SK-N-SH (cell line): ENCODE measurements at regions not wholly inside any gene's neighbourhood (a gene's known extent, or its start where the extent isn't known, plus 50 kb on each side); places are given as distances from the start of the nearest gene placed in this dataset.
"Not testable (repeated sequence)": the region's sequence is repeated elsewhere in the genome, so short reads cannot be mapped to it uniquely, and the experiment has no call there.

Experiments
- CTCF ChIA-PET: fragments of 300-600, 350-600 bp; formaldehyde crosslinking; extraction: SDS; loops from one replicate; lab custom pipeline; 2021; lab: Yijun Ruan, JAX
- POLR2A ChIA-PET: fragments of 350-600 bp; sonication (Branson Sonifier 250); formaldehyde crosslinking; extraction: SDS; loops from one replicate; lab custom pipeline; 2020; ENCODE audit warnings: antibody characterized with exemption, inconsistent platforms; lab: Yijun Ruan, JAX
- DNase-seq: peaks from one replicate; pipeline ENCODE4 v3.0.0; 2012
- H2AFZ ChIP-seq: fragments of 200-600 bp; sonication (generic); 2 replicates; pipeline ENCODE4 v1.8.1; 2016; ENCODE audit warnings: antibody characterized with exemption, mild to moderate bottlenecking, low read depth
- H3F3A ChIP-seq: fragments of 200-600 bp; sonication (generic); replicated peaks from 2 replicates; pipeline ENCODE3; 2016; ENCODE audit warnings: antibody characterized with exemption, mild to moderate bottlenecking; ENCODE audit not compliant: insufficient read depth
- H3K27ac ChIP-seq, 2 experiments: fragments of 200-500 bp in 1 of 2; fragments of 200-600 bp in 1 of 2; sonication (Bioruptor generic) in 1 of 2; sonication (generic), shearing (Covaris generic) in 1 of 2; 2 replicates each; pipeline versions ENCODE4 v1.5.1 to v1.6.1; 2014 to 2016; ENCODE audit warnings: low read depth in 2 of 2, inconsistent platforms in 1 of 2, low read length in 1 of 2, mild to moderate bottlenecking in 1 of 2, mixed read lengths in 1 of 2
- H3K27me3 ChIP-seq: fragments of 200-600 bp; sonication (generic), shearing (Covaris generic); 2 replicates; pipeline ENCODE4 v1.6.1; 2016; ENCODE audit warnings: mixed run types; ENCODE audit not compliant: insufficient read depth
- H3K36me3 ChIP-seq, 2 experiments: fragments of 200-500 bp in 1 of 2; fragments of 200-600 bp in 1 of 2; sonication (Bioruptor generic) in 1 of 2; sonication (generic) in 1 of 2; replicated peaks in 1 of 2; 2 replicates each; pipeline versions ENCODE3 to v1.5.1; 2014 to 2016; ENCODE audit warnings: low read length in 1 of 2, mild to moderate bottlenecking in 1 of 2; ENCODE audit not compliant: insufficient read depth in 2 of 2, control insufficient read depth in 1 of 2
- H3K4me1 ChIP-seq, 2 experiments: fragments of 200-500 bp in 1 of 2; fragments of 200-600 bp in 1 of 2; sonication (Bioruptor generic) in 1 of 2; sonication (generic), shearing (Covaris generic) in 1 of 2; 2 replicates each; pipeline versions ENCODE4 v1.5.1 to v1.6.1; 2014 to 2016; ENCODE audit warnings: low read depth in 1 of 2, low read length in 1 of 2, mixed run types in 1 of 2; ENCODE audit not compliant: insufficient read depth in 2 of 2, control insufficient read depth in 1 of 2
- H3K4me2 ChIP-seq: fragments of 200-600 bp; sonication (generic), shearing (Covaris generic); 2 replicates; pipeline ENCODE4 v1.6.1; 2017; ENCODE audit warnings: mixed run types
- H3K4me3 ChIP-seq, 2 experiments: fragments of 200-500 bp in 1 of 2; fragments of 200-600 bp in 1 of 2; sonication (Bioruptor generic) in 1 of 2; sonication (generic), shearing (Covaris generic) in 1 of 2; 2 replicates each; pipeline versions ENCODE4 v1.5.1 to v1.8.1; 2014 to 2016; ENCODE audit warnings: low read depth in 2 of 2, inconsistent platforms in 1 of 2, low read length in 1 of 2, mild to moderate bottlenecking in 1 of 2, mixed read lengths in 1 of 2, moderate library complexity in 1 of 2
- H3K79me2 ChIP-seq: fragments of 200-600 bp; sonication (generic); 2 replicates; pipeline ENCODE4 v1.8.1; 2017; ENCODE audit warnings: mild to moderate bottlenecking; ENCODE audit not compliant: insufficient read depth
- H3K9ac ChIP-seq: fragments of 200-600 bp; sonication (generic); 2 replicates; pipeline ENCODE4 v1.6.1; 2017; ENCODE audit warnings: mixed run types
- H3K9me2 ChIP-seq: fragments of 200-600 bp; sonication (generic); 2 replicates; pipeline ENCODE4 v1.6.1; 2017; ENCODE audit warnings: mixed run types
- H3K9me3 ChIP-seq: fragments of 200-600 bp; sonication (generic); 2 replicates; pipeline ENCODE4 v1.6.1; 2017; ENCODE audit warnings: mixed run types, mild to moderate bottlenecking, moderate library complexity
- H4K20me1 ChIP-seq: fragments of 200-600 bp; sonication (generic); 2 replicates; pipeline ENCODE4 v1.6.1; 2017; ENCODE audit warnings: mild to moderate bottlenecking, mixed run types; ENCODE audit not compliant: insufficient read depth
- CHD2 ChIP-seq: fragments of 150-350 bp; IDR thresholded peaks from 2 replicates; pipeline ENCODE4 v1.6.1; 2018; ENCODE audit warnings: low read length; ENCODE audit not compliant: partially characterized antibody
- FOSL2 ChIP-seq: IDR thresholded peaks from 2 replicates; pipeline ENCODE4 v1.4.0; 2012; ENCODE audit warnings: low read depth, mild to moderate bottlenecking, moderate library complexity, borderline replicate concordance
- FOXJ3 ChIP-seq: sonication (generic); formaldehyde crosslinking; IDR thresholded peaks from 2 replicates; pipeline ENCODE4 v1.5.1; 2020; ENCODE audit warnings: mild to moderate bottlenecking, missing genetic modification reagents
- GATA2 ChIP-seq: sonication (generic); formaldehyde crosslinking; IDR thresholded peaks from 2 replicates; pipeline ENCODE4 v1.5.0; 2020; ENCODE audit warnings: mild to moderate bottlenecking, missing genetic modification reagents
- IRF3 ChIP-seq: fragments of 150-350 bp; IDR thresholded peaks from 2 replicates; pipeline ENCODE4 v1.6.1; 2016; ENCODE audit warnings: mild to moderate bottlenecking, low read depth, low read length
- JUND ChIP-seq: IDR thresholded peaks from 2 replicates; pipeline ENCODE4 v1.4.0; 2012
- MAX ChIP-seq: IDR thresholded peaks from 2 replicates; pipeline ENCODE4 v1.4.0; 2012; ENCODE audit warnings: low read depth
- MEF2A ChIP-seq: IDR thresholded peaks from 2 replicates; pipeline ENCODE4 v1.4.0; 2012; ENCODE audit warnings: low read depth, borderline replicate concordance
- MXI1 ChIP-seq: IDR thresholded peaks from 2 replicates; pipeline ENCODE4 v1.6.1; 2012; ENCODE audit warnings: mild to moderate bottlenecking, low read depth, low read length, improper control_type of control experiment
- NFIC ChIP-seq: IDR thresholded peaks from 2 replicates; pipeline ENCODE4 v1.4.0; 2012; ENCODE audit warnings: borderline replicate concordance
- NRF1 ChIP-seq: IDR thresholded peaks from 2 replicates; pipeline ENCODE4 v1.6.1; 2012; ENCODE audit warnings: low read depth, mild to moderate bottlenecking, low read length
- POLR2AphosphoS5 ChIP-seq: IDR thresholded peaks from 2 replicates; pipeline ENCODE4 v1.6.1; 2012; ENCODE audit warnings: low read depth, low read length
- RAD21 ChIP-seq: IDR thresholded peaks from 2 replicates; pipeline ENCODE4 v1.6.1; 2012; ENCODE audit warnings: mild to moderate bottlenecking, low read length
- REST ChIP-seq: IDR thresholded peaks from 2 replicates; pipeline ENCODE4 v1.6.1; 2012; ENCODE audit warnings: mild to moderate bottlenecking, low read depth, low read length, moderate library complexity
- SMC3 ChIP-seq: IDR thresholded peaks from 2 replicates; pipeline ENCODE4 v1.6.1; 2012; ENCODE audit warnings: low read depth, low read length, improper control_type of control experiment
- USF2 ChIP-seq: fragments of 150-350 bp; IDR thresholded peaks from 2 replicates; pipeline ENCODE4 v1.6.1; 2017; ENCODE audit warnings: antibody characterized with exemption, low read length, low read depth, borderline replicate concordance
- YY1 ChIP-seq: IDR thresholded peaks from 2 replicates; pipeline ENCODE4 v1.4.0; 2012; ENCODE audit warnings: low read depth, mild to moderate bottlenecking
- ZBTB33 ChIP-seq: IDR thresholded peaks from 2 replicates; pipeline ENCODE4 v1.4.0; 2012; ENCODE audit warnings: low read depth, borderline replicate concordance
- WGBS: methylation state at CpG from one replicate; pipeline ENCODE4 v1.1.6; 2017; ENCODE audit warnings: low lambda C conversion rate; 5-methylcytosine and 5-hydroxymethylcytosine counted together

- WGBS = 97% methylated on average over 3 of the region's 3 CpGs
- peaks cover 2 to 11% of the 10 kb centered on the region in 2 experiments; a peak in 2 of 4 replicates for H3K4me1 ChIP-seq
- H3F3A ChIP-seq = no peaks in the 10 kb centered on the region
- ChIA-PET CTCF (interaction anchor here (1.0 to 15.4 kb wide), 4 partner anchors 9 to 230 kb away, joined by 3 to 197 read pairs (median 45); no protein-coding TSS in a partner anchor), POLR2A (no interaction called here)
- H3K36me3 ChIP-seq = no peaks in the 10 kb centered on the region
- no peak overlapping the region for H3K27ac ChIP-seq
- H3K79me2 ChIP-seq = no peaks in the 10 kb centered on the region
- no peaks in the 10 kb centered on the region for H3K9me3 ChIP-seq
- H3K9ac ChIP-seq = no peak overlapping the region
- H2AFZ ChIP-seq = no peak overlapping the region
- DNase-seq = no peak
- H3K4me3 ChIP-seq = no peak overlapping the region
- H3K27me3 ChIP-seq = no peaks in the 10 kb centered on the region
- H3K4me2 ChIP-seq = no peak overlapping the region
- H4K20me1 ChIP-seq = no peaks in the 10 kb centered on the region
- H3K9me2 ChIP-seq = no peaks in the 10 kb centered on the region
- TF ChIP-seq IRF3 = no peak
- TF ChIP-seq USF2 = no peak
- TF ChIP-seq YY1 = no peak
- TF ChIP-seq NRF1 = no peak
- no peak for TF ChIP-seq JUND
- TF ChIP-seq RAD21 = no peak
- no peak for TF ChIP-seq MEF2A
- no peak for TF ChIP-seq MAX
- no peak for TF ChIP-seq CHD2
- no peak for TF ChIP-seq MXI1
- TF ChIP-seq FOSL2 = no peak
- no peak for TF ChIP-seq FOXJ3 (CRISPR knock-in tag)
- no peak for TF ChIP-seq POLR2AphosphoS5
- TF ChIP-seq SMC3 = no peak
- TF ChIP-seq ZBTB33 = no peak
- TF ChIP-seq NFIC = no peak
- TF ChIP-seq GATA2 (CRISPR knock-in tag) = no peak
- no peak for TF ChIP-seq REST
These were observed 65.3 kb upstream of the DCLK2 start for GRCh38 chr4:150012851-150013360.

- H2AFZ ChIP-seq, H3K9me3 ChIP-seq, H3K36me3 ChIP-seq, H3K4me1 ChIP-seq, H3K4me3 ChIP-seq, DNase-seq, H3K4me2 ChIP-seq, H3K79me2 ChIP-seq, H4K20me1 ChIP-seq, H3K27ac ChIP-seq, H3K9ac ChIP-seq, H3K27me3 ChIP-seq, H3F3A ChIP-seq, POLR2A ChIA-PET, H3K9me2 ChIP-seq: not testable (repeated sequence)
- CTCF ChIA-PET = interaction anchor here (1.7 to 10.1 kb wide), 2 partner anchors 192 to 201 kb away, joined by 3 to 87 read pairs; no protein-coding TSS in a partner anchor
These were observed 62.3 kb upstream of the DCLK2 start for GRCh38 chr4:150015910-150016309.
